PFSK-1 (cell line): ENCODE measurements at regions not wholly inside any gene's neighbourhood (a gene's known extent, or its start where the extent isn't known, plus 50 kb on each side); places are given as distances from the start of the nearest gene placed in this dataset.

Source experiments
- POLR2AphosphoS5 ChIP-seq: IDR thresholded peaks from 2 replicates; pipeline ENCODE4 v1.6.1; 2012; ENCODE audit warnings: low read depth, mild to moderate bottlenecking, control low read depth, low read length, moderate library complexity
- TAF1 ChIP-seq: IDR thresholded peaks from 2 replicates; pipeline ENCODE4 v1.6.1; 2012; ENCODE audit warnings: low read length, control low read depth, borderline replicate concordance; ENCODE audit not compliant: insufficient read depth

GRCh38 chr13:104170980-104171555, 1104.9 kb upstream of the SLC10A2 start:
- TF ChIP-seq POLR2AphosphoS5 (no peak), TAF1 (no peak)
